LNCaP clone FGC (cell line): ENCODE measurements at regions not wholly inside any gene's neighbourhood (a gene's known extent, or its start where the extent isn't known, plus 50 kb on each side); places are given as distances from the start of the nearest gene placed in this dataset.
A peak's percentile ranks its signal among the peaks of the same experiment; 100 is the strongest.

ENCODE experiments used
- DNase-seq: peaks from one replicate; pipeline ENCODE4 v3.0.0-alpha.2; 2011; ENCODE audit warnings: low read depth
- H3K4me3 ChIP-seq: 2 replicates; pipeline ENCODE4 v1.5.1; 2011; ENCODE audit warnings: mild to moderate bottlenecking, low read depth, low read length, control low read depth
- CTCF ChIP-seq: IDR thresholded peaks from 2 replicates; pipeline ENCODE4 v1.5.1; 2012; ENCODE audit warnings: mild to moderate bottlenecking; ENCODE audit not compliant: control insufficient read depth, insufficient read depth; ENCODE audit errors: extremely low read depth

DNA sequence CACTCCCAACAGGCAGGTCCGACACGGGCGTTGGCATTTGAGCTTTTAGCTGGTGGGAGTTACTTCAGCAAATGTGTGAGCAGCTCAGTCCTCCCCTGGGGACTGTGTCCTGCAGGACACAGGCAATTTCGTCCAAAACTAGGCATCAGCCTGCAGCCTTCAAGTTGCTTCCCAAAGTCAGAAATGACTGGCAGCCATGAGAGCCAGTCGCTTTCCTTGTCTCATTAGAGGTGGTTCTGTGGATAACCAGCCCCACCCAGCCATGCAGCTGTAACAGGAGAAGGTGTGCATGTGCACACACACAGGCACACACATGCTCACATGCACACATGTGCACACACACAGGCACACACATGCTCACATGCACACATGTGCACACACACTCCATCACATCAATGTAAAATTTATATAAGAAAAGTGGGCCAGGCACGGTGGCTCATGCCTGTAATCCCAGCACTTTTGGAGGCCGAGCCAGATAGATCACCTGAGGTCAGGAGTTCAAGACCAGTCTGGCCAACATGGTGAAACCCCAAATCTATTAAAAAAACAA is 138.8 kb upstream of the TCERG1L start:
- TF ChIP-seq CTCF = no peak
- no peak for DNase-seq
- H3K4me3 ChIP-seq = no peak overlapping the region

- DNase-seq = no peak
- no peak overlapping the region for H3K4me3 ChIP-seq
- no peak for TF ChIP-seq CTCF
These were observed 140.0 kb upstream of the TCERG1L start for GRCh38 chr10:131451407-131452015.

DNA sequence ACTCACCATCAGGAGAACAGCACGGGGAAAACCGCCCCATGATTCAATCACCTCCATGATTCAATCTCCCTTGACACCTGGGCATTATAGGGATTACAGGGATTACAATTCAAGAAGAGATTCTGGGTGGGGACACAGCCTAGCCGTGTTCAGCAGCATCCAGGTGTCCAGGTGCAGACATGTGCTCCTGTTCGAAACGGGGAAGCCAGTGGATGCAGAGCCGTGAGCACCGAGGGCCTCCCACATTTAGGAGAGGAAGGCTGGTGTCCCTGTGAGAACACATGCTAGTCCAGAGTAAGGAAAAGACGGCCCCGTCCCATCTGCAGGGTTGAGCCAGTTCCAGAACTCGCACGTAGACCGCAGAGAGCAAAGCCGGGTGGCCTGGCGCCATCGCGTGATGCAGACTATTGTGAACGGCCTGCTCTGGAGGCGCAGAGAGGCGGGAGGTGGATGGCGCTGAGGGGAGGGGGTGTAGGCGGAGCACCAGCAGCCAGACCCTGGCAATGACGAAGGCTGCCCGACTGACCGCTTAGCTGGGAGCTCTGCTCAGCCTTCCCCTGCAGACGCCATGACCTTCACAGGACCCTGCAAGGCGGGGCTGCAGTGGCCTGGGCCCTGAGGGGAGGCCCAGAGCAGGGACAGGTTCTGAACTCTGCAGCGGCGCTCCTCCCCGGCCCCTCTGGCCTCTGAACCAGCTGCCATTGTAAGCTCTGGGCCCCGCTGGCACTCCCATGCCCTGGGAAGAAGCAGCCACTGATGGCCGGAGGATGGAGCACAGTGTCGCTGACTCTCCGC is 141.6 kb upstream of the TCERG1L start:
- DNase-seq = no peak
- TF ChIP-seq CTCF = no peak
- no peak overlapping the region for H3K4me3 ChIP-seq

DNA sequence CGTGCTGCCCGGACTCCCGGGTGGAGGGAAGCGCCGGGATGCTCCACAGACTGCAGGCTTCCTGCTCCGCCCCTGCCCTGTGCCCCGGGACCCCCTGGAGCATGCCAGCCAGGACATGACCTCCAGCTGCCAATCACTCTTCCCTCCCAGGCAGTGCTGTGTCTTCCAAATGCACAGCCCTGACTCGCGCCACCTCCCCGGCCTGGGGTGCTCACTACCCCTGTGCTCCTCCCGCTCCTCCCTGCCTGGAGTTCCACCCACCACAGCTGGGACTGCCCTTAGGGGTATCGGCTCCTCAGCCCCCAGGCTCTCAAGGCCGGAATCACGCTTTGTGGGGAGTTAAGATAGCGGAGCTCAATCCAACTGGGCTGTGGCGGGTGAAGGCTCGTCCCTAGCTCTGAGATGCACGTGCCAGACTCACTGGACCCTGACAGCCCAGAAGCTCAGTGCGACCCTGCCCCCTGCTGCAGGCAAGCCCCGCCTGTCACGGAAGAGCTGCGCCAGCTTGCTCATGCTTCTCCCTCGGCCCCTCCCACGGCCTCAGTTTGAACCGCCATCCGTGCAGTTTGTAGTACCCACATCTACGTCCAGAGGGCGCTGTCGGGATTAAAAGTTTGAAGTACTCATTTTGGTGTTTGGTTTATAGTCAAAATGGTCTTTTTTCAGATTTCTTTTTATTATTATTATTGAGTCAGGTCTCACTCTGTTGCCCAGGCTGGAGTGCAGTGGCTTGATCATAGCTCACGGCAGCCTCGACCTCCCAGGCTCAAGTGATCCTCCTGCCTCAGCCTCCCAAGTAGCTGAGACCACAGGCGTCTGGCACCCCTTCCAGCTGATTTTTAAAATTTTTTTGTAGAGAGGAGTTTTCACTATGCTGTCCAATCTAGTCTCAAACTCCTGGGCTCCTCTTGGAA is 142.5 kb upstream of the TCERG1L start:
- DNase-seq = no peak
- peak; percentile 83 for TF ChIP-seq CTCF
- H3K4me3 ChIP-seq = no peak overlapping the region

DNA sequence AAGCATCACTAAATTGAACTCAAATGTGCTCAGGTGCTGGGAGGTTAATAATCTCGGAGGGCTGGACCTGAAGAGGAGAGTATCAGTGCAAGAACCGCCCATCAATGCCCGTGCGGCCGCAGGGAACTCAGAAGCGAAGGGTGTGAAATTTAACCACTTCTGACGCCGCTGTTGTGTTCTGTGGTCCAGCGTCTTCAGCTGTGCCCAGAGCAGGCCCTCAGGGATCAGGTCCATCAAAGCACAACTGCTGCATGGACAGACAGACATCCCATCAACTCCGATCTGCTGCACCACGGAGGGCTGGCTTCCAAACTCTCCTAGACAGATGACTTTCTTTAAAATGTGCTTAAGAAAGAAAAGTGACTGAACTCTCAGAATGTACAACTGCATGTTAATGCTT is 144.9 kb upstream of the TCERG1L start:
- no peak for TF ChIP-seq CTCF
- H3K4me3 ChIP-seq = no peak overlapping the region
- DNase-seq = no peak

GRCh38 chr10:131461093-131461492 is 149.6 kb upstream of the TCERG1L start:
- no peak overlapping the region for H3K4me3 ChIP-seq
- no peak for DNase-seq
- no peak for TF ChIP-seq CTCF
